SK-N-SH (cell line): ENCODE measurements at regions not wholly inside any gene's neighbourhood (a gene's known extent, or its start where the extent isn't known, plus 50 kb on each side); places are given as distances from the start of the nearest gene placed in this dataset.

ENCODE experiments used
- CTCF ChIP-seq: fragments of 200-600 bp; sonication (generic); IDR thresholded peaks from 2 replicates; pipeline ENCODE4 v1.6.1; 2017; ENCODE audit warnings: antibody characterized with exemption, mild to moderate bottlenecking, moderate library complexity
- EP300 ChIP-seq, 2 experiments: IDR thresholded peaks; 2 replicates each; pipeline versions ENCODE4 v1.4.0 to v1.6.1; 2012; ENCODE audit warnings: borderline replicate concordance in 1 of 2, low read depth in 1 of 2, low read length in 1 of 2
- NFIC ChIP-seq: IDR thresholded peaks from 2 replicates; pipeline ENCODE4 v1.4.0; 2012; ENCODE audit warnings: borderline replicate concordance
- POLR2AphosphoS5 ChIP-seq: IDR thresholded peaks from 2 replicates; pipeline ENCODE4 v1.6.1; 2012; ENCODE audit warnings: low read depth, low read length
- REST ChIP-seq: IDR thresholded peaks from 2 replicates; pipeline ENCODE4 v1.6.1; 2012; ENCODE audit warnings: mild to moderate bottlenecking, low read depth, low read length, moderate library complexity
- TAF1 ChIP-seq: IDR thresholded peaks from 2 replicates; pipeline ENCODE4 v1.6.1; 2012; ENCODE audit warnings: low read depth, mild to moderate bottlenecking, low read length, moderate library complexity, borderline replicate concordance
- USF2 ChIP-seq: fragments of 150-350 bp; IDR thresholded peaks from 2 replicates; pipeline ENCODE4 v1.6.1; 2017; ENCODE audit warnings: antibody characterized with exemption, low read length, low read depth, borderline replicate concordance

- no peak for TF ChIP-seq CTCF
- TF ChIP-seq REST: no peak
- TF ChIP-seq EP300 (IDR thresholded peaks at IDR 0.05; ENCODE audit: borderline replicate concordance in 1 of 2, low read depth in 1 of 2, low read length in 1 of 2): no peak
- TF ChIP-seq POLR2AphosphoS5: no peak
- no peak for TF ChIP-seq NFIC
- no peak for TF ChIP-seq USF2
- no peak for TF ChIP-seq TAF1
These were observed 125.5 kb upstream of the SMIM21 start for GRCh38 chr18:75553021-75553420.
